Right hindlimb (tissue), 1 donor: ENCODE measurements at regions not wholly inside any gene's neighbourhood (a gene's known extent, or its start where the extent isn't known, plus 50 kb on each side); places are given as distances from the start of the nearest gene placed in this dataset.

Experiments
- DNase-seq: peaks from one replicate; pipeline ENCODE4 v3.0.0-alpha.2; 2018

DNA sequence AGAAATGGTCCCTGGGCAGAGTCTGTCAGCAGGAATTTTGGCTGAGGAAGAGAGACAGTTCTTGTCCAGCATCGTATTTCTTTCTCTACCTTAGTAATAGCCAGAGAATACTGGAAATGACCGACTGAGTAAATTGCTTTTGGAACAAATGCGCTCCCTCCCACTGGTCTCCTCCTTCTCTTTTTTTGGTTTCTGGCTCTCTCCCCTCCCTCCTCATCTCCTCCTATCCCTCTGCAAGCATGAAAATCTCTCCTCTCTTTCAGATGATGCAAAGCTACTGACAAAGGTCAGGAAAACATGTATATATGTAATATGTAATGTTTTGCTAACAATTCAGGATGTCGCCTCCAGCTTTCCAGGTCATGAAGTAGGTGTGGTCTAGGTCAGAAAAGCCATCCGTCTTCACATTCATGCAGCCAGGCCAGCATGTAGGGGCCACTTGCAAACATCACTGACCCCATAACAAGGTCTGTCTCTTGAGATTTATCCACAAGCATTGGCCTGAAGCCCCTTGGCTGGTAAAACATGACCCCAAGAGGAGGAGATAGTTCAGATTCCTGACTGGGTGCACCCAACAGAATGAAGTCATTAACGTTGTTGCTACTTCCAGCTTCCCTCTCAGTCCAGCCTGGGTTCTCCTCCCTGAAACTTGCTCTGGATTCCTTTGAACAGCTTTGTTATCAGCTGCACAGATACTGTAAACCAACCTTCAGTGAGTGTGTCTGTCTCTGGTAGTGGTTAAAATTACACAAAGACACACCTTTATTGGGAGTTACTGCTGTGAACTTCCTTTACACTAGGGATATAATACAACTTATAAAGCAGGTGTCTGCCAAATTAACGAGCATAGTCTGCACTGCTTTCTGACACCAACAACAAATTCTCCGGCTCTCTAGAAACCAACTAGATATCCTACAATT, 864.4 kb upstream of the KLHL29 start:
- DNase-seq: peak; percentile 35

DNA sequence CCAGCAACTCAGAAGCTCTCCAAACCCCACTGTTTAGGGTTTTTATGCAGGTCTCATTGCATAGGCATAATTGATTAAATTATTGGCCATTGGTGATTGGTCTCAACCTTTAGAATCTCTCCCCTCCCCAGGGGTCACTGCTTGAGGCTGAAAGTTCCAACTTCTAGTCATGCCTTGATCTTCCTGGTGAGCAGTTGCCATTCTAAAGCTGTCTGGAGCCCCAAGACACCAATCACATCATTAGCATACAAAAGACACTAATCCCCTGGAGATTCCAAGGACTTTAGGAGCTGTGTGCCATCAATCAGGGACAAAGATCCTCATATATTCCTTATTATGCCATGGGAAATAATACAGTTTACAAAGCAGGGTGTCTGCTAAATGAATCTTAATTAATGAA, 863.4 kb upstream of the KLHL29 start:
- no peak for DNase-seq

DNA sequence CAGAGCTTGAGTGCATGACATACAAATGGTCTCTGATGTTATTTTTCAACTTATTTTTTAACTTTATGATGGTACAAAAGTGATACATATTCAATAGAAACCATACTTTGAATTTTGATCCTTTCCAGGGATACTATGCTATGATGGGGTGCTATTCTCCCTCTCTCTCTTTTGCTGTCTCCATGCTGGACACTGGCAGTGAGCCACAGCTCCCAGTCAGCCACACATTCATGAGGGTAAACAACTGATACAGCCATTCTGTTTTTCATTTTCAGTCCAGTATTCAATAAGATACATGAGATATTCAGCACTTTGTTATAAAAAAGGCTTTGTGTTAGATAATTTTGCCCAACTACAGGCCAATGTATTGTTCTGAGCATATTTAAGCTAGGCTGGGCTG, 859.3 kb upstream of the KLHL29 start:
- no peak for DNase-seq

DNA sequence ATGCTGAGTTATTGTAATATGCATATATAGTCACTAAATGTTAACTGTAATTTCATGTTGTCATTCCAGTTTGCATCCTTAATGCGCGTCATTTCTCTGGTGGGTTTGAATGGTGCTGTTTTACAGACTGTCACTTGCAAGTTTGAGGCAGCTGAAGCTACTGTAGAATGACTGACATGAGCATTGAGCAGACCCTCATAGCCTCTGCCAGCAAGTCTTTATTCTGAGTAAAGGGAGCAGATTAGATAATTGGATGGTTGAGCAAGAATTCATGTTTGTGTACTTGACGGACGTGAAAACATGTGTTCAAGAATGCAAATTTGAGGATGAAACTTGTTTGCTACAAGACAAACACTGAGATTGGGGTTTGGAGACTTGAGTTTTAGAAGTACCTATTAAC, 854.8 kb upstream of the KLHL29 start:
- DNase-seq: no peak

DNA sequence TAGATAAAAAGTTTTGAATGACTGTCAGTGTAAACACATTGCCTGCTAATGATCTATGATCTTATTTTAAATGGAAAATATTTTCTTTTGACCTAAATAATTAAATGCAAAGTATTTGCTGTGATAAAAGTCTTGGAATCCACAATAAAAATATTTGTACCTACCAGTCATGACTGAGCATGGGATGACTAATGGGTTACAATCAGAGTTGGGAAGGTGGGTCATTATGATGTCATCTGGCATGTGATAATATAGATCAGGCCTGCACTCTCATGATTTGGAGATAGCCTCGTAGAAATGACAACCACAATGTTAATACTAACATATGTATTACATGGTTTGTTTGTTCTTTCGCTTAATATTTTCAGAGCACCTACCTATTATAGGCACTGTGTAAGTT, 848.8 kb upstream of the KLHL29 start:
- no peak for DNase-seq

DNA sequence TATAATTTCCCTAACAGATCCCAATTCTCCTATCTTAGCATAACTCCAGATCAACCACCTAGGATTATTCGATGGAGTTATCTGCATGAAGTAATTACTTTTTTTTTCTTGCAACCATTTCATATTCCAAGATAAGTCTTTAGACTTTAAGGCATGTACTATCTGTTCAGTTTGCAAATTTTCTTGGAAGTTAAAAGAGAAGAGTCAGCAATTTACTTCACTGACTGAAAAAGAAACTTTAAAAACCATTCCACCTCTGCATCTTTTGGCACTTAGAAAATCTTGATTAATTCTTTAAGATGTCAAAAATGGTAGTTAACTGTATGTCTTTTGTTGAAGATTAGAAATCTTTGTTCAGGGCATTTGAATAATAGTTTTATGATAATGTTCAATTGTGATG, 830.5 kb upstream of the KLHL29 start:
- no peak for DNase-seq

DNA sequence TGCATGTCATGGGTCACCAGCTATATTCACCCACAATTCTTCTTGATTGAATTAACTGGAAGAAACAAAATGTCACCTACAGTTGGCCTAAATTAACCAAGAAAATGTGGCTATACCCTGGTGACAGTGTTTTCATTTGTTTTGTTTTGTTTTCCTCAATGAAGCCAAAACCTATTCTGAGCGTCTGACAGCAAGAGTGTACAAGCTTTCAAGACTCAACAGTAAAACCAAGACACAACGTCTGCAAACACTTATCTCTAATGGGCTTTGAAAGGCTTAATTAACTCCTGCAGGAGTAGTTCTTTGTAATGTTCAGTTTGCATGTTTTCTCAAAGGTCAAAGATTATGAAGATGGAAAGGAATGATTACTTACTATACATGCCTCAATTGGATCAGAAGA, 827.6 kb upstream of the KLHL29 start:
- DNase-seq: no peak

DNA sequence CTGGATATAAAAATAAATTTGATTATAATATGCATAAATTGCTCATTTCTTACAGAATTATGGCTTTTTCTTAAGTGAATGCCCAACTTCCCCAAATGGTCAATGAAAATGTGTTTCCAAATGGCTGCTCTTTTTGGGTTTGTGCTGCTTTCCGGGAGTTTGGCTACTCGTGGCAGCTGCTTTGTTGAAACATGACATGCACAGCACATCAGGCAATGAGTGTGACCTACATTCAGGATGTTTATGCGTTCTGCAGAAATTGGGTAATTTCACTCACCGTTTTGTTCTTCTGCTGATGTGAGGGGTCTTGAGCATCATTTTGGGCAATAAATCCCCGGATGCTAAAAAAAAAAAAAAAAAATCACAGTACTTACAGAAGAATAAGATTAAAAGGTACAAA, 825.0 kb upstream of the KLHL29 start:
- DNase-seq: no peak

DNA sequence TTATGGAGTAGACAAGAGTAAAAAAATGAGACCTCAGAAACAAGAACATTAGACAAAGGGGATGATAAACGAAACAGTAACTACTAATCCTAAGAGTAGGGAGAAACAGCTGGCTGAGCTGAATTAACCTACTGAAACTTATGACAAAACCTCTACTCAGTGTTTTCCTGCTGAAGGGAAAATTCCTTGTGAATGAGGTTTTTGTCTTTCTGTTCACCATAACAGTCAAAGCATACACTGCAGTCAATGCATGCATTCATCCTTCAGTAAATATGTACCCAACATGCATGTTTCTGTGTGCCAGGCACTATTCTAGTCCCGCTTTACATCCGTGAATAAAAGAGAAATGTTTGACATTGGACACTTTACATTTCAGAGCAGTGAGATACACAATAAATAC, 805.6 kb upstream of the KLHL29 start:
- DNase-seq: no peak

DNA sequence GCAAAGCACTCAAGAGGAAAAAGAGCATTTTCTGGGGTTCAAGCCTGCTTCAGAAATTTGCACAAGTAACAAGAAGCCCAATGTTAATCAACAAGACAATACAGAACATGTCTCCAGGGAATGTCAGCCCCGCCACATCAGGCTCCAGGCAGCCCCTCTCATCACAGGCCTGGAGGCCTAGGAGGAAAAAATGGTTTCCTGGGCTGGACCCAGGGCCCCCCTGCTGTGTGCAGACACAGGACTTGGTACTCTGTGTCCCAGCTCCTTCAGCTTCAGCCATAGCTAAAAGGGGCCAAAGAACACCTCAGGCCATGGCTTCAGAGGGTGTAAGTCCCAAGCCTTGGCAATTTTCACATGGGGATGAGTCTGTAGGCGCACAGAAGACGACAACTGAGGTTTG, 802.9 kb upstream of the KLHL29 start:
- DNase-seq: no peak

DNA sequence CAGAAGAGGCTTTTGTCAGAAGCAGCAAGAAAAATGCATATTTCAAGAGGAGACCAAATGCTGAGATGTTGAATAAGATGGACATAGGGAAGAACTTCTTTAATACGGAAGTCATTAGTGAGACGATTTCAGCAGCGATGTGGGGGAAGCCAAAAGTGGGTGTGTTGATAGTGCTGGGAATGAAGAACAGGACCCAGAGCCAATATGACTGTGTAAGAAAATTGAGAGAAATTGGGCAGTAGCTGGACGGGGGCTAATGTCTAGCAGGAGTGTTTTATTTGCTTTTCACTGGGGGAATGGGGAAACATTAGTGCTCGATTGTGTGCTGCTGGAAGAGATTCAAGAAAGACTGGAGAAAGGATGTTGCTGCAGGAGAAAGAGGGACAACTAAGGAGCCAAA, 788.7 kb upstream of the KLHL29 start:
- peak; percentile 22 for DNase-seq

DNA sequence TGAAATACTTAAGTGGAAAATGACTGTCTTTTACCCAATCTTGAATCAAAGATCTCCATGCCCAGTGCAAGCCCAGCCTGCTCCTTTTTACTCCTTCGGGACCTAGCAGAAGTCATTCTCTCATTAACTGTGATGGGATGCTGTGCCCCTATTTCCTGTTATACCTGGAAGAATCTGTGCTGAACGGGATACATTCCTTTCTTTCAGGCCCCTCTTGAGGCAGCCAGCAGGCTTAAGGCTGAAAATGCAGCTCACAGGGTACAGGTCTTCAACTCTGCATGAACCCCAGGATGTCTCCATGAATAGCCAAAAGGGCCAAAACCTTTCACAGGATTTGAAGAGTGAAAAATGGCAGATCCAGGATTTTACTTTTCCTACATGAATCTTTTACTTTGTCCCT, 784.8 kb upstream of the KLHL29 start:
- no peak for DNase-seq

DNA sequence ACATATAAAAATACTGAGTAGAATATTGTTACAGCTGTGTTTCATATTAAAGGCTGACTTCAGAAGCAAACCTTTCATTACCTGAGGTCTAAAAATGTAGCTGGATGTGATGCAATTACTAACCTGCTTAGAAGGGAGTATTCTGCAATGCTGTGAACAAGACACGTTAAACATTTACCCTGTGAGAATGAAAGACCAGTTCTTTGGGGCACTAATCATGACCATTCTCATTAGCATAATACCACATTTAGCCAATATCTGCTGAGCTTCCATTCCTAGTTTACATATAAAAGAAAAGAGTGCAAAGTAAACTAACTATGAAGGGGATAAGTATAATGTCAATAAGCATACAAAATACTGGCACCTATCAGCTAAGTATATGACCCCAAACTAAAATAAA, 784.0 kb upstream of the KLHL29 start:
- DNase-seq: no peak

DNA sequence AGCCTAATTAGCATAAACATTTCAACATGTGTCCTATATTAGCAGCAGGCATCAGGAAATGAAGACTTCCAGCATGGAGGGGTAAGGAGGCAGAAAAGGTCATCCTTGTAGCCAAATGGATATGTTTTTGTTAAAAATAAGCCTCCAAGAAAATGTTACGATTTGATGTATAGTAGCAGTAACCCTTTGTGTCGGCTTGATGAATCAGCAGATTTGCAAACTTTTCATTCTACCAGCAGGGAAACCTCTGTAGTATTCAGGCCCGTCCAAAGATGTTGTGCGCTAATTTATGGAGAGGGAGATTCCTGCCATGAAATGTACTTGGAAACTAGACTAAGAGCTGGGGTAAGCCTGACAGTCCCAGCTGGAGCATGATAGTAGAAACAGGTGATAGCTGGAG, 780.8 kb upstream of the KLHL29 start:
- DNase-seq: no peak

DNA sequence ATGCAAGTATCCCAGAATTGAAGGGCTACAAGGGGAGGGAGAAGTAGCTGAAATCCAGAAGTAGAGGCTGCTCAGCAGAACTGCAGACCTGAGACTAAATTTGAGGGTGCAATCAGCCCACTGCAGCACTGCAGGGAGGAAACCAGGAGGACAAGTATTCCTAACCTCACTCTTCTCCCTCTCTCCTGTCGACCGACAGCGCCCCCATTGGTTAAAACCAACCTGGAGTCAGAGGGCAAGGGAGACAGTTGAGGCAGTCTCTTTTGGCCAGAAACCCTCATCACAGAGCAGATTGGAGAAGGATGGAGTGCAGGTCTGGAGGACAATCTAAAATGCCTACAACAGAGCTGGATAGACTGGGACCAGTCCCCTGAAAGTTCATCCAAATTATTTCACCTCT, 768.9 kb upstream of the KLHL29 start:
- DNase-seq: no peak

DNA sequence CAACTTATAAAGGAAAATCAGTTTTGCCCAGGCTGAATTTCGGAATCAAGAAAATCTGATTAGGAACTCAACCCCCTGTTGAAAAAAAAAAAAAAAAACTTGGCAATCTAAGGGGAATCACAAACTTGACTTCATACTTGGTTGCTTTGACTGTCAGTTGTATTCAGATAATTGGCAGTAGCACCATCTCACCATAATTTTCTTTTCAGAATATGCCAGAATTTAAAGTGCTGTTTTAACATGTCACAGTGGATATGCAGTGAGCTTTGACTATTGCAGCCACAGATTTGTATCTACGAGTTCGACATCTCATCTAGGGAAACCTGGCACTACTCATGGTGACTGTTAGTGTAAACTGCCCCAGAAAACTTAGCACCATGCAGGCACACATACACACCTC, 761.4 kb upstream of the KLHL29 start:
- DNase-seq: no peak

DNA sequence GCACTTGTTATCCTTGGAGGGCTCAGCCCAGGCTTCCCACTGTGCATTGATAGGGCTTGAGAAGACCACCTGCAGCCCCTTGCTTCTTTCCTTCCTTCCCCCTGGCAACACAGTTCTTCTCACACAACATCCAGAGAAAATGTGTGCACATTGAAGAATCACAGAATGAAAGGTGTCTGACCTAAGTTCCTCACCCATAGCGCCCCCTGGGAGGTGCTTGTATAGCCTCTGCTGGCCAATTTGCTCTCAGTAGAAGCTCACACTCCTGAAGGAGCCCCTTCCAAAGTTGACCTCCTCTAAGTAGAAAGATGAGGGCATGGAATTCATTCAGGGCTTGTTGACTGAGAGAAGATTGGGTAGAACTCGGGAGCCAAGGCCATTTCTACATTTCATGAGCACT, 758.4 kb upstream of the KLHL29 start:
- DNase-seq: no peak

DNA sequence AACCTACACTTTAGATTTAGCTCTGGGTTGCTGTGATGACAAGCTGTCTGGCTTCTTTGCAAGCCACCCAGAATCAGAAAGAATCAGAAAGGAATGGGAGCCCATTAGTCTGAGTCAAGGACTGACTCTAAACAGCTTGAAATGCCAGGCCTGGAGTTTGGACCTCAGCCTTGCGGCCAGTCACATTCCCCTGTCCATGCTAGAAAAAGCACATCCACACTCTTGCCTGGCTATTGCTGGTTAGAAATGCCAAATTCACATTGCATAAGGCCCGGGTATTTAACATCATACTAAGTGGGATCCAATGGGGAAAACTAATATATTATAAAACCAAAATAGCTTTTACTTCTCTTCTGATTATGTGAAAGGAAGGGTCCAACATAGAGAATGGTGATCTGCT, 756.8 kb upstream of the KLHL29 start:
- peak; percentile 33 for DNase-seq

DNA sequence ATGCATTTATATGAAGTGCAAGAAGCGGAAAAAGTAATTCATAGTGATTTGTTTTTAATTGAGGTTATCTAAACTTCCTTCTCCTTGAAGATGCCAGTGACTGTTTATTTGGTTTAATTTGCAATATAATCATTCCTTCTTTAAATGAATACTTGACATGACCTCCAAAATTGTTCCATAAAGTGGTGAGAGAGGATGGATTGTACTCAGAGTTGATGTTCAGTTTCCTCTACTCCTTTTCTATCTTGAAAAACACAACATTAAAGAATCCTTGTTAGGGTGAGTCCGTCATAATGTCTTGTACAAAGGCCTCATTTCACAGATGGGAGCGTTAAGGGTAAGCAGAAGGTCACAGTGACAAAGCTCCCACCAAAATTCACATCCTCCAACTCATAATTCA, 756.1 kb upstream of the KLHL29 start:
- no peak for DNase-seq

DNA sequence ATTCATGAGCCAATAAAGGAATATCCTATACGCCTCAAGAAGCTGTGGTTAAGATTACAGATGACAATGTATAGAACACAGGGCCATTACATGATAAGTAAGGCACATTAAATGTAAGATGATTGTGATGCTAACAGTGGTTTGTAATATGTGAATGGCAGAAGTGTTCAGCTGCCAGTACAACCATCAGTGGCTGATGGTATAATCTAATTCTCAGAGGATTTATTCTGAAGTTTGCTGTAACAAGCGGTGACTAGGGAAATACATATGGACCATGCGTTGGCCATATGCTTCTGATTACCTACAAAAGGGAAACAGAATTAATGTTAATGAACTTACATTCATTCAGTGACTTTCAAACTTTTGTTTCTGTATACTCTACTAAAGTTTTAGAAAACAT, 750.8 kb upstream of the KLHL29 start:
- DNase-seq: no peak

DNA sequence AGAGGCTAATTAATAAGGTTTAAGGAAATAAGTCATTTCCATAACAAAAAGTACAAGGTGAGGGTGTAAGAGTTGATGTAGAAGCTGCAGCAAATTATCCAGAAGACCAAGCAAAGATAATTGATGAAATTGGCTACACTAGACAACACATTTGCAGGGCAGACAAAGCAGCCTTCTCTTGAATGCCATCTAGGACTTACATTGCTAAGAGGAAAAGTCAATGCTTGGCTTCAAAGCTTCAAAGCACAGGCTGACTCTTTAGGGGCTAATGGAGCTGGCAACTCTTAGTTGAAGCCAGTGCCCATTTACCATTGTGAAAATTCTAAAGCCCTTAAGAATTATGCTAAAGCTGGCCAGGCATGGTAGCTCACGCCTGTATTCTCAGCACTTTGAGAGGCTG, 728.6 kb upstream of the KLHL29 start:
- no peak for DNase-seq

DNA sequence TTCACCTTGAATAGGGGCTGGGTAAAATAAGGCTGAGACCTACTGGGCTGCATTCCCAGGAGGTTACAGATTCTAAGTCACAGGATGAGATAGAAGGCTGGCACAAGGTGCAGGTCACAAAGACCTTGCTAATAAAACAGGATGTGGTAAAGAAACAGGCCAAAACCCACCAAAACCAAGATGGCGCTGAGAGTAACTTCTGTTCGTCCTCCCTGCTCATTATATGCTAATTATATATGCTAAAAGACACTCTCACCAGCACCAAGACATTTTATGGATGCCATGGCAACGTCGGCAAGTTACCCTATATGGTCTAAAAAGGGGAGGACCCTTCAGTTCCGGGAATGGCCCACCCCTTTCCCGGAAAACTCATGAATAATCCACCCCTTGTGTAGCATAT, 711.5 kb upstream of the KLHL29 start:
- DNase-seq: no peak

DNA sequence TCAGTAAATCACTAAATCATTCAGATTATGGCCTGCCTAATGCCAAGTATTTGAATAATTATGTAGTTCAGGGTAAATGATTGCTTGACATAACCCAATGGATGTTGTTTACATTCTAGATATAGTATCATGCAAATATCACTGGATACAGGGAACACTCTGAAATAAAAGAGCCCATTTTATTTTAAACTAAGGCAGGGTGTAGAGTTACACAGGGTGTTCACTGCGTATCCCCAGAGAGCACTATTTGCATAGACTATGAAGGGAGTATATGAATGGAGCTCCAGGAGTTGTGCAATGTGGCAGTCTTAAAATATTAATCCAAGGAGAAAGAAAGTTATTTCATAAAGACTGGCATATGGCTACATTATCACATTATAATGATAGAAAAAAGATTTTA, 701.1 kb upstream of the KLHL29 start:
- no peak for DNase-seq

DNA sequence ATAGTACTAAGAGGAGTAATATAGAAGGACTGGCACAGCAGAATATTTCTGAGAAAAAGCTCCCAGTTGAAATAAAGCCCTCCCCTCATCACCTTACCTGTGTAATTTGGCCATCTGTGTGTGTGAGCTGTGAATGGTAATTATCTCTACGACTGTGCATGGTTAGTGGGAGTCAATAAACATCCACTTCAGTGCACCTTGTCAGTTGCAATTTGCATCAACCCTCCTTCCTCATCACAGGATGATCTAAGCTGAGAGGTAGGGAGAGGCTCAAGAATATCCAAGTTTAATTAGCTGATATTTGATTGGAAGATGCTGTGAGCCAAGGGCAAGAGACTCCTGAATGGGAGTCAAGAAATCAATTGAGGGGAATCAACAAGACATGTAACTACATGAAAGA, 694.9 kb upstream of the KLHL29 start:
- no peak for DNase-seq

DNA sequence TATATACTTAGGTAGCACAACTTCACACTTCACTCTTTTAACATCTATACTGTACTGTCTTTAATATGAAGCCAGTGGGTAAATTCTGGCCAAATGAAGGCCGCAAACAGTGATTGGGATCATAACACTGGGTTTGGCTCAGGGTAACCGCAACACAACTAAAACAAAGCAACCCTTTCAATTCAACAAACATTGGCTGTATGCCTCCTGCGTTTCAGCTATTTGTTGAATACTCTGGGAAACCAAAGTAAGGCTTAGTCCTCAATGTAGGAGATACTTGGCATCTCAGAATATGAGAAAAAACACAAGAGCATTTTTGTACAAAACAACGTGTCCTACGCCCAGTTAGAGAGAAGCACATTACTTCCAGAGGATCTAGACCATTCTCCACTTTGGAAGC, 693.3 kb upstream of the KLHL29 start:
- DNase-seq: no peak
